HG02840 (cell line): ENCODE measurements at regions not wholly inside any gene's neighbourhood (a gene's known extent, or its start where the extent isn't known, plus 50 kb on each side); places are given as distances from the start of the nearest gene placed in this dataset.

Experiments
- ATAC-seq: cut with Tn5 transposase; IDR thresholded peaks from one replicate; pipeline ENCODE4 v1.9.1; 2021; ENCODE audit warnings: mild to moderate bottlenecking, moderate library complexity, moderate number of reproducible peaks; ENCODE audit not compliant: unreplicated experiment, low FRiP score

GRCh38 chr1:10848109-10848684 is 51.8 kb upstream of the CASZ1 start:
- no peak for ATAC-seq

DNA sequence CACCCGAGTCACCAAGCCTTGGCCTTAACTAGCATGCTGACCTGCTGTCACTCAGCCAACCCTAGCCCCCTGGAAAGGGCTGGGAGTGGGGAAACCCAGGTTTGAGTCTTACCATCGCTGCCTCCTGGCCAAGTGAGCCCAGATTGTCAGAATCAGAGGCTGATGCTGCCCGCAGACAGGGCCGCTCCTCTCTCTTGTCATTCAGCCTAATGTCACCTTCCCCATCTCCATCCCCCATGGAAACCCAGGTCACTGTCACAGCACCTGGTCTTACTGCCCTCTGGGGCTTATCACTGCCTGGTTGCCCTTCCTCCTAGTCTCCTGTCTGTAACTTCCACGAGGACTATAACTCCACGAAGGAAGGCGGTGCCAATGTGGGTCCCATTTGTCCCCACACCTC is 53.6 kb upstream of the CASZ1 start:
- no peak for ATAC-seq

DNA sequence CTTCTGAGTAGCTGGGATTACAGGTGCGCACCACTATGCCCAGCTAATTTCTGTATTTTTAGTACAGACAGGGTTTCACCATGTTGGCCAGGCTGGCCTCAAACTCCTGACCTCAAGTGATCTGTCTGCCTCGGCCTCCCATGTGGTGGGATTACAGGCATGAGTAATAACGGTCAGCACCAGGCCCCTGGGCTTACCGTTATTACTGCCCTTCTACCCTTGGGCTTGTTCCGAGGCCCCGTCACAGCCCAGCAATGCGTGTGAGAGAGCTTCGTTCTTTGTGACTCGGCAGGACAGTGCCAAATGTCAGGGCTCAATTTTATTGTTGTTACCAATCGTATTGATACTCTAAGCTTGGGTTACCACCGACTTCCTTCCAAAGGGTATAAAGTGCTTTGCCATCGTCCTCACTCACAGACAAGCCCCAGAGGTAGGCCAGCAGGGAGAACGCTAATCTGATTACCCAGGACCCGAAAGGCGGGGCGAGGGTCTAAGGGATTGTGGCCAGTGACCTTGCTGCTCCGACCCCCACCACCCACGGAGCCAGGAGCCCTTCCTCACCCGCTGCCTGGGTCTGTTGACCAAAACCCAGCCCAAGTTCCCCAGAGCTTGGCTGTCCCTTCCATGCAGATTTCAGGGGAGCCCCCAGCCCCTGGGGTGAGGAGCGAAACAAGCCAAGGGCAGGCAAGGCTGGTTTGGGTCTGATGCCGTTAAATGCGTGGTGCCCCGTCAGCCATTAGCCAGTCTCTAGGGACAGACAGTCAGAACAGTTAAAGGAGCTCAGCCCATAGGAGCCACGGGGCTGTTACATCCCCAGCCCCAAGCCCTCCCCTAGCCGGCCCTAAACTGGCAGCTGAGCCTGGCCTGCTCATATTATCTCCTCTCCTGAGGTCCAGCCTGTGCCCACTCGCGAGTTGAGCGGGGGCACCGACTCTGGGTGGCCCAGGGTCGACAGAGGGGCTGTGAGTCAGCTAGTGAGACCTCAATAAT is 54.9 kb upstream of the CASZ1 start:
- ATAC-seq: no peak

DNA sequence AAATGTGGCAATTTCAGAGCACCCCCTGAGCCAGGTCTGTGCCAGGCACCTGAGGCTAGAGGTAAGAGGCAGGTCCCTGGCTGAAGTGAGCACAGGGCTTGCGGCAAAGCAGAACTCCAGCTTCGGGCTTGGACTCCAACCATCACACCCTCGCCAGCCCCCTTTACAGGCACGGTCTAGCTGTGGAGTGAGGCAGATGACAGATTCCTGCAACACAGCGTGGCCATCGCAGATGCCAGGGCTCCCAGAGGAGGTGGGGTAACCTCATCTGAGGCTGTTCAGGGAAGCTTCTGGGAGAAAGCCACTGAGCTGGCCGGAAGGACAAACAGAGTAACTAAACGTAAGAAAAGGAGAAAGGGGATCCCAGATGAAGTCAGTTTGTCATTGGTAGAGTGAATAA is 55.6 kb upstream of the CASZ1 start:
- ATAC-seq: no peak

DNA sequence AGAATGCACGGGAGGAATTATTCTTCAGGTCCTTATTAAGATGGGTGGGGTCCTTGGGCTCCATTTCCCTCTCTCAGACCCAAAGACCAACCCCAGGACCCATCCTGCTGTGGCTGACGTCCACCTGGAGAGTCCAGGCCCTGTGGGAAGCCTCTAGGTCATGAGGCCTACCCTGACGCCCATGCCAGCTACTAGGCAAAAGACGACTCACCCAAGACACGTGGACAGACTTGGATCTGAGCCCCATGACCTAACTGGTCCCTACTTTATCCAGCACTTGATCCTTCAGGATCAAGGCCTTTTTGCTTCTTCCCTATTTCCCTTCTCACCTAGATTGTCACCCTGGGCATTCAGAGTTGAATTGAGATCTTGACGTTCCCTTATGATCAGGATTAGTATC is 56.0 kb upstream of the CASZ1 start:
- ATAC-seq: no peak

- ATAC-seq: no peak
Observed at GRCh38 chr1:10852998-10853520, 56.6 kb upstream of the CASZ1 start.

DNA sequence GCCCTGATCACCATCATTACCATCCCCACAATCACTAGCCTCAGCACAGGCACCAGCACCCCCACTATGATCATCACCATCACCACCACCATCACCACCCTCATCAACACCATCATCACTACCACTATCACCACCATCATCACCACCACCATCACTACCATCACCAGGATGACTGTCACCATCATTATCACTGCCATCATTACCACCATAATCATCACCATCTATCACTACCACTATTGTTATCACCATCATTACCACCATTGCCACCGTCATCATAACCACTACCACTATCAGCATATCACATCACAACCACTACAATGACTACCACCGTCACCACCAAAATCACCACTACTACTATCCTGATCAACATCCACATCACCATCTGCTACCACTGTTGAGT is 57.3 kb upstream of the CASZ1 start:
- ATAC-seq: no peak

- no peak for ATAC-seq
Observed at GRCh38 chr1:10854856-10855459, 58.5 kb upstream of the CASZ1 start.

GRCh38 chr1:10856176-10856683 is 59.8 kb upstream of the CASZ1 start:
- no peak for ATAC-seq

- no peak for ATAC-seq
Observed at GRCh38 chr1:10856863-10857598, 60.6 kb upstream of the CASZ1 start.

GRCh38 chr1:10857687-10858086 is 61.2 kb upstream of the CASZ1 start:
- no peak for ATAC-seq

DNA sequence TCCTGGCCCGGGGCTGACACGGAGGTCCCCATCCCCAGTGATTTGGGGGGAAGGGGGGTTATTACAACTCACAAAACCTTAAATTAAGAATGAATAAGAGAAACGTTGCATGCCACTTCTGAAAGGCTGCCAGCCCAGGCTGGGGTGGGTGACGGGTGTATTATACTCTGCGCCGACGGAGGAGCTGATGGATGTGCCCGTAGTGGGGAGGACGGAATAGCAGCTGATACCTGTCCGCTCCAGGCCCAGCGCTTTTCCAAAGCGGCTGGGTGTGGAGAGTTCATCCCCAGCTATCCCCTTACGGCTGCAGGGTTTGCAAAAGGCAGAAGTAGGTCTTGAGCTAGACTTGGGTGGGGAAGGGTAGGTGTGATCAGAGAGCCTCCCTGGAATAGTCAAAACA is 63.8 kb upstream of the CASZ1 start:
- ATAC-seq: no peak

GRCh38 chr1:10860682-10861081 is 64.2 kb upstream of the CASZ1 start:
- ATAC-seq: no peak

GRCh38 chr1:10861822-10862221 is 65.4 kb upstream of the CASZ1 start:
- ATAC-seq: no peak

DNA sequence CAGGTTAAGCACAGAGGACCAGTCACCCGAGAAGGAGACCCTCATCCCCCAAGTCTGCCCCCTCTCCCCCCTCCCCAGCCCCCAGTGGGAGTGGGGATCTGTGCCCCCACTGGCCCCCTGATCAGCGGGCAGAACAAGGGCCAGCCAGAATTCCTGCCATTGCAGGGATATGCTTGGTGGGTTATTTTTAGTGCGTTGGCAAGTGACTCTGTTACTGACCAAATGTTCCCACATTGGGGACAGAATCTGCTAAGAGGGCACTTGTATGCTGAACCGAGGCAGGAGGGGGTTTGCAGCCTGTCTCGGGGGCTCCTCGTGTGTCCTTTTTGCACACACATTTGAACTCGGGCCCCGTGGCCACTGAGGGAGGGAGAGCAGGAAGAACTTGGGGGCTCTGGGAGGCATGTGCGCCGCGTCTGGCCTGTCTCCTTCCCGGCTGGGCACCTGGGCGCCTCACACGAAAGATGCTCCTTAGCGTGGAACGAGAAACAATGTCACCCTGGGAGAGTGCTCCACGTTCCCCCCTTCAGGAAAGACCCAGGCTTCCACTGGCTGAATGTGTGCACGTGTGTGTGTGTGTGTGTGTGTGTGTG is 66.4 kb upstream of the CASZ1 start:
- ATAC-seq: no peak

- ATAC-seq: no peak
Observed at GRCh38 chr1:10863886-10864285, 67.4 kb upstream of the CASZ1 start.

- no peak for ATAC-seq
Observed at GRCh38 chr1:10864776-10865175, 68.3 kb upstream of the CASZ1 start.

DNA sequence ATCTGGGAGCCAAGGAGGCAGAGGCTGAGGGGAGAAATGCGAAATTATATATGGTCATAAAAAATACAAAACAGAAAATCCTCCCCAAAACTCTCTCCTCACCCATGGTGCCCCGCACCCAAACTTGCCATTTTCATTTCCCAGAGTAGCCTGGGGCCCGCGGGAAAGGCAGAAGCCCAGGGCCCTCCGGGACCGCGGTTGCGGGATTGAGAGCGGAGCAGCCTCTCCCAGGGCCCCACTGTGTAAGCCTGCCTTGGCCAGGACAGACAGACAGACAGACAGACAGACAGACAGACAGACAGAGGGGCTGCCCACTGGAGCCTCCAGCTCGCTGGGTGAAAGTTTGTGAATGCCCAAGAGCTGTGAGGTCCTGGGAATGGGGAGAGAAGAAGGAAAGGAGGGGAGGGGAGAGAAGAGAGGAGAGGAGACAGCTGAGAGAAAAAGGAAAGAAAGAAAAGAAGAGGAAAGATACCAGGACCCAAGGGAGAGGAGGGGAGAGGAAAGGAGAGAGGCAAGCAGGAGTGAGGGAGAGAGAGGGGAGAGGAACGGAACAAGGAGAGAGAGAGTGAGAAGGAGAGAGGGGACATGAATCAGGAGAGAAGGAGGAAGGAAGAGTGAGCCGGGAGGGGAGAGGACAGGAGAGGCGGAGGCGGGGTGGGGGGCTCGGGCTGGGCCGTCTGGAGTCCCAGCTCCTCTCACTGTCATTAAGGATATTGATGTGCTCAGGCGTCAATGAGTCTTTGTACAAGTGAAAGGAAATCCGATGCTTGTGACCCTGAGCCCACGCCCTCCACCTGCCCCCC is 69.3 kb upstream of the CASZ1 start:
- no peak for ATAC-seq
